ENCODE measurements at regions not wholly inside any gene's neighbourhood (a gene's known extent, or its start where the extent isn't known, plus 50 kb on each side); places are given as distances from the start of the nearest gene placed in this dataset.
"Not testable (repeated sequence)": the region's sequence is repeated elsewhere in the genome, so short reads cannot be mapped to it uniquely, and the experiment has no call there.

DNA sequence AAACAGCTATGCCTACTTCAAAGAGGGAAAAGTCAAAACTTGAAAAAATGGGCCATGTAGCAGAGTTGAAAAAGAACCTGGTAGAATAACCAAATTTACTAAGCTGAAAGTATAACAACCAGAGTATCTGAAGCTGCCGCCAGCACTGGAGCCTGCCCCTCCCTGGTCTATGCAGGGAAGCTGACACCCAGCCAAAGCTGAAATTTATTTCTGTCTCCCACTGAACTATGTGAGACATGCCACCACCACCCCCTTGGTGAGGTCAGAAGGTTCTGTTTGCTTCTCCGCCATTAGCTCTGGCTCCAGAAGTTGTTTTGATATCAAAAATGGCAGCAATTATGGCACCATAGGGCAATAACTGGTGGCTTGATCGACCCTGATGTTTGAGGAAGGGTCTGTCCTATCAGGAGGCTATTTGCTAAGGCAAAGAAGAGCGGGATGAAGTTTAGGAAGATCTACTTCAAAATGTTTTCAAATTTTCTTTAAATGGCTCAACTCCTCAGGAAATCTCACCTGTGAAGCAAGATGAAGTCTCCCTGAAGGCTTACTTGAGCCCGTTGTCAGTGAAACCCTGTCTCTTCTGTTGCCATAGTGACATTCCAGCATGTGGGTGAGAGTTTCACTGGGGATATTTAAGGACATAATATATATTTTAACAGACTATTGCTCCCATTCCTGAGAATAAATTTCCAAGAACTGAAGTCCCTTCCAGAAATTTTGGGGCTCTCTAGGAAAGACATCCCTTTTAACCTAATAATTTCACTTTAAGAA, 122.0 kb downstream of the COPRS start:
- intact Hi-C loops (cut with micrococcal nuclease; ENCODE audit: unreplicated experiment): no loop called here
- DNase-seq (ENCODE audit: low spot score): no peak
- TF ChIP-seq, protein P1, sequence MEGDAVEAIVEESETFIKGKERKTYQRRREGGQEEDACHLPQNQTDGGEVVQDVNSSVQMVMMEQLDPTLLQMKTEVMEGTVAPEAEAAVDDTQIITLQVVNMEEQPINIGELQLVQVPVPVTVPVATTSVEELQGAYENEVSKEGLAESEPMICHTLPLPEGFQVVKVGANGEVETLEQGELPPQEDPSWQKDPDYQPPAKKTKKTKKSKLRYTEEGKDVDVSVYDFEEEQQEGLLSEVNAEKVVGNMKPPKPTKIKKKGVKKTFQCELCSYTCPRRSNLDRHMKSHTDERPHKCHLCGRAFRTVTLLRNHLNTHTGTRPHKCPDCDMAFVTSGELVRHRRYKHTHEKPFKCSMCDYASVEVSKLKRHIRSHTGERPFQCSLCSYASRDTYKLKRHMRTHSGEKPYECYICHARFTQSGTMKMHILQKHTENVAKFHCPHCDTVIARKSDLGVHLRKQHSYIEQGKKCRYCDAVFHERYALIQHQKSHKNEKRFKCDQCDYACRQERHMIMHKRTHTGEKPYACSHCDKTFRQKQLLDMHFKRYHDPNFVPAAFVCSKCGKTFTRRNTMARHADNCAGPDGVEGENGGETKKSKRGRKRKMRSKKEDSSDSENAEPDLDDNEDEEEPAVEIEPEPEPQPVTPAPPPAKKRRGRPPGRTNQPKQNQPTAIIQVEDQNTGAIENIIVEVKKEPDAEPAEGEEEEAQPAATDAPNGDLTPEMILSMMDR (conservative IDR thresholded peaks at IDR 0.05; ENCODE audit: low read length): no peak
- no peak for TF ChIP-seq EZH2phosphoT487 (IDR thresholded peaks at IDR 0.05; ENCODE audit: borderline replicate concordance, low read depth, low read length)
- Histone ChIP-seq H2AFZ (ENCODE audit: low read length) (no peak overlapping the region), H3K9me2 (ENCODE audit: insufficient read depth, low read length) (no peaks in the 10 kb centered on the region), H3K4me3 (ENCODE audit: low read depth, low read length, poor library complexity, severe bottlenecking) (no peak overlapping the region), H3K4me2 (ENCODE audit: low read length) (no peak overlapping the region), H3K36me3 (ENCODE audit: insufficient read depth, low read length) (no peaks in the 10 kb centered on the region), H4K20me1 (ENCODE audit: insufficient read depth, low read length) (no peaks in the 10 kb centered on the region), H3K9me3 (ENCODE audit: low read length) (no peaks in the 10 kb centered on the region), H3K27ac (ENCODE audit: low read depth, low read length, poor library complexity, severe bottlenecking) (no peak overlapping the region), H3K79me2 (ENCODE audit: insufficient read depth, low read depth, low read length) (no peaks in the 10 kb centered on the region), H3K4me1 (ENCODE audit: insufficient read depth, low read length, poor library complexity, severe bottlenecking) (no peaks in the 10 kb centered on the region)
- ChIA-PET CTCF (ENCODE audit: unreplicated experiment) (no interaction called here), POLR2A (no interaction called here)
- no TSS peak for BruUV-seq (replicated peaks)

DNA sequence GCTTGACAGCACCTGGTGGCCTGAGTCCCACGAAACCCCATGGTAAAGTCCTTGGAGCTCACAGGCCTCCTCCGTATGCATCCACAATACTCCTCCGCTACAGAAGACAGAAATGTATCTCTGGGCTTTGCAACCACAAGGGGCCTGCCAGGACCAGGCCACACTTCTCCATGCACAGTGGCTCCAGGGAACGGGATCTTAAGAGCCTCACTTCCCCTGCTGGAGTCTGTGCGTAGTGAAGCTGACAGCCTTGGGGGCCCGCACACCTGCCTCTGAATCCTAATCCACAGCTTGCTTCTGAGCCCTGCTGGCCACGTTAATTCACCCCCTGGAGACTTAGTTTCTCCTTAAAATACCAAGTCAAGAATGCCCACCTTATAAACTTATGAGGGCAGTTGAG, 125.7 kb downstream of the COPRS start:
- no peaks in the 10 kb centered on the region for H4K20me1 ChIP-seq (ENCODE audit: insufficient read depth, low read length)
- no peak overlapping the region for H3K4me3 ChIP-seq (ENCODE audit: low read depth, low read length, poor library complexity, severe bottlenecking)
- H3K36me3 ChIP-seq (ENCODE audit: insufficient read depth, low read length): no peaks in the 10 kb centered on the region
- no peaks in the 10 kb centered on the region for H3K4me1 ChIP-seq (ENCODE audit: insufficient read depth, low read length, poor library complexity, severe bottlenecking)
- no peak overlapping the region for H3K4me2 ChIP-seq (ENCODE audit: low read length)
- intact Hi-C loops (cut with micrococcal nuclease; ENCODE audit: unreplicated experiment): no loop called here
- H3K79me2 ChIP-seq (ENCODE audit: insufficient read depth, low read depth, low read length): no peaks in the 10 kb centered on the region
- H3K9me2 ChIP-seq (ENCODE audit: insufficient read depth, low read length): no peaks in the 10 kb centered on the region
- H3K27ac ChIP-seq (ENCODE audit: low read depth, low read length, poor library complexity, severe bottlenecking): no peak overlapping the region
- TF ChIP-seq, protein P1 (conservative IDR thresholded peaks at IDR 0.05; ENCODE audit: low read length): no peak
- no peak for TF ChIP-seq EZH2phosphoT487 (IDR thresholded peaks at IDR 0.05; ENCODE audit: borderline replicate concordance, low read depth, low read length)
- H3K9me3 ChIP-seq (ENCODE audit: low read length): no peaks in the 10 kb centered on the region
- H2AFZ ChIP-seq (ENCODE audit: low read length): no peak overlapping the region
- no peak for DNase-seq (ENCODE audit: low spot score)
- CTCF ChIA-PET (ENCODE audit: unreplicated experiment): no interaction called here
- no TSS peak for BruUV-seq (replicated peaks)
- POLR2A ChIA-PET: interaction anchor here (0.6 kb wide), 1 partner anchor 91 kb away, joined by 7 read pairs; no protein-coding TSS in a partner anchor

DNA sequence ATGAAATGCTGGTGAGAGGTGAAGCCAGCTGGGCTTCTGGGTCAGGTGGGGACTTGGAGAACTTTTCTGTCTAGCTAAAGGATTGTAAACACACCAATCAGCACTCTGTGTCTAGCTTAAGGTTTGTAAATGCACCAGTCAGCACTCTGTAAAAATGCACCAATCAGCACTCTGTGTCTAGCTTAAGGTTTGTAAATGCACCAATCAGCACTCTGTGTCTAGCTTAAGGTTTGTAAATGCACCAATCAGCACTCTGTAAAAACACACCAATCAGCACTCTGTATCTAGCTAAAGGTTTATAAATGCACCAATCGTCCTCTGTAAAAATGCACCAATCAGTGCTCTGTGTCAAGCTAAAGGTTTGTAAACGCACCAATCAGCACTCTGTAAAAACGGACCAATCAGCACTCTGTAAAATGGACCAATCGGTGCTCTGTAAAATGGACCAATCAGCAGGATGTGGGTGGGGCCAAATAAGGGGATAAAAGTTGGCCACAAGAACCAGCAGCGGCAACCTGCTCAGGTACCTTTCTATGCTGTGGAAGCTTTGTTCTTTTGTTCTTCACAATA, 127.4 kb downstream of the COPRS start:
- H3K4me3 ChIP-seq (ENCODE audit: low read depth, low read length, poor library complexity, severe bottlenecking); H3K27ac ChIP-seq (ENCODE audit: low read depth, low read length, poor library complexity, severe bottlenecking); H3K36me3 ChIP-seq (ENCODE audit: insufficient read depth, low read length); H3K79me2 ChIP-seq (ENCODE audit: insufficient read depth, low read depth, low read length); H3K9me3 ChIP-seq (ENCODE audit: low read length); H2AFZ ChIP-seq (ENCODE audit: low read length); intact Hi-C loops (cut with micrococcal nuclease; ENCODE audit: unreplicated experiment); BruUV-seq (replicated peaks); CTCF ChIA-PET (ENCODE audit: unreplicated experiment); H3K9me2 ChIP-seq (ENCODE audit: insufficient read depth, low read length); H4K20me1 ChIP-seq (ENCODE audit: insufficient read depth, low read length); H3K4me2 ChIP-seq (ENCODE audit: low read length); H3K4me1 ChIP-seq (ENCODE audit: insufficient read depth, low read length, poor library complexity, severe bottlenecking); DNase-seq (ENCODE audit: low spot score): not testable (repeated sequence)
- POLR2A ChIA-PET: interaction anchor here (0.6 kb wide), 1 partner anchor 632 kb away, joined by 4 read pairs; no protein-coding TSS in a partner anchor
